ENCODE measurements at regions not wholly inside any gene's neighbourhood (a gene's known extent, or its start where the extent isn't known, plus 50 kb on each side); places are given as distances from the start of the nearest gene placed in this dataset.

- Histone ChIP-seq H3K27ac (ENCODE audit: extremely low read length, insufficient read depth, low read length) (no peak overlapping the region), H3K4me1 (ENCODE audit: insufficient read depth, low read length) (no peaks in the 10 kb centered on the region), H3K27me3 (ENCODE audit: control insufficient read depth in 1 of 2, insufficient read depth in 2 of 2, low read length in 2 of 2) (no peaks in the 10 kb centered on the region), H4K20me1 (ENCODE audit: insufficient read depth, low read length) (no peaks in the 10 kb centered on the region), H3K4me2 (ENCODE audit: low read depth, low read length) (no peak overlapping the region), H3K4me3 (replicated peaks in 1 of 3; ENCODE audit: insufficient read depth in 1 of 3, low read depth in 2 of 3, low read length in 3 of 3) (no peak overlapping the region), H3K79me2 (ENCODE audit: insufficient read depth, low read length) (no peaks in the 10 kb centered on the region), H3K9me3 (ENCODE audit: low read length) (peaks cover 46% of the 10 kb centered on the region), H3K36me3 (replicated peaks in 1 of 2; ENCODE audit: control insufficient read depth in 1 of 2, insufficient read depth in 2 of 2, low read length in 2 of 2) (no peaks in the 10 kb centered on the region), H2AFZ (ENCODE audit: low read length) (no peak overlapping the region), H3K9ac (ENCODE audit: insufficient read depth, low read depth, low read length) (no peak overlapping the region)
- POLR2A ChIA-PET: no interaction called here
- no peak for ATAC-seq
- BruUV-seq (replicated peaks): no TSS peak
- WGBS (ENCODE audit: low lambda C conversion rate): 0% methylated on average over 1 of the region's 1 CpG
- FAIRE-seq: no peak
- in situ Hi-C loops (cut with HindIII; ENCODE audit: extremely low pct_ligation_motif_present, low pct_unique_long_range_greater_than_20kb) (no loop called here), intact Hi-C loops (cut with micrococcal nuclease; ENCODE audit: unreplicated experiment) (no loop called here)
- DNase-seq (ENCODE audit: low spot score): no peak
- CTCF ChIA-PET (ENCODE audit: low intra/inter-chr PET ratio, low total read pairs): no interaction called here
- TF ChIP-seq HBP1 (CRISPR knock-in tag; IDR thresholded peaks at IDR 0.05; ENCODE audit: low read depth): no peak
- TF ChIP-seq ZNF547 (CRISPR knock-in tag; IDR thresholded peaks at IDR 0.05): no peak
- TF ChIP-seq SMARCE1 (IDR thresholded peaks at IDR 0.05; ENCODE audit: borderline replicate concordance): no peak
- TF ChIP-seq ZHX2 (IDR thresholded peaks at IDR 0.05; ENCODE audit: low read depth): no peak
- TF ChIP-seq ZHX2 (CRISPR knock-in tag; IDR thresholded peaks at IDR 0.05; ENCODE audit: borderline replicate concordance): no peak
- TF ChIP-seq HNF4A (CRISPR knock-in tag; IDR thresholded peaks at IDR 0.05): no peak
- no peak for TF ChIP-seq CERS6 (CRISPR knock-in tag; IDR thresholded peaks at IDR 0.05)
- TF ChIP-seq NKX3-1 (CRISPR knock-in tag; IDR thresholded peaks at IDR 0.05): no peak
- no peak for TF ChIP-seq ZSCAN29 (CRISPR knock-in tag; conservative IDR thresholded peaks at IDR 0.05)
- TF ChIP-seq CSRNP1 (CRISPR knock-in tag; IDR thresholded peaks at IDR 0.05): no peak
- TF ChIP-seq MAFF (IDR thresholded peaks at IDR 0.05; ENCODE audit: low read depth, low read length): peak; percentile 99
- TF ChIP-seq MAFK (conservative IDR thresholded peaks at IDR 0.05 in 1 of 2, IDR thresholded peaks at IDR 0.05 in 1 of 2; ENCODE audit: low read length in 2 of 2): peak; percentile 99
These were observed 135.3 kb downstream of the ETAA1 start for GRCh38 chr2:67532387-67532786.
